ENCODE measurements at regions not wholly inside any gene's neighbourhood (a gene's known extent, or its start where the extent isn't known, plus 50 kb on each side); places are given as distances from the start of the nearest gene placed in this dataset.

GRCh38 chr4:156128616-156129015 is 174.9 kb upstream of the CTSO start:
- Mint-ChIP-seq H3K4me3 (no peak overlapping the region), H3K9me3 (peaks cover 27% of the 10 kb centered on the region), H3K27me3 (ENCODE audit: low read depth, poor library complexity) (no peaks in the 10 kb centered on the region), H3K36me3 (ENCODE audit: low read depth) (no peaks in the 10 kb centered on the region), H3K27ac (no peak overlapping the region), H3K4me1 (no peaks in the 10 kb centered on the region)
- DNase-seq: no peak
- TF ChIP-seq CTCF (IDR thresholded peaks at IDR 0.05): no peak

- DNase-seq: no peak
- H3K27ac Mint-ChIP-seq: no peak overlapping the region
- no peaks in the 10 kb centered on the region for H3K4me1 Mint-ChIP-seq
- H3K27me3 Mint-ChIP-seq (ENCODE audit: low read depth, poor library complexity): no peaks in the 10 kb centered on the region
- H3K4me3 Mint-ChIP-seq: no peak overlapping the region
- TF ChIP-seq CTCF (IDR thresholded peaks at IDR 0.05): no peak
- H3K36me3 Mint-ChIP-seq (ENCODE audit: low read depth): no peaks in the 10 kb centered on the region
- H3K9me3 Mint-ChIP-seq: no peaks in the 10 kb centered on the region
These were observed 165.0 kb upstream of the CTSO start for GRCh38 chr4:156118507-156119220.

GRCh38 chr4:156117743-156118142 is 164.1 kb upstream of the CTSO start:
- Mint-ChIP-seq H3K36me3 (ENCODE audit: low read depth) (no peaks in the 10 kb centered on the region), H3K27ac (no peak overlapping the region), H3K27me3 (ENCODE audit: low read depth, poor library complexity) (no peaks in the 10 kb centered on the region), H3K4me1 (no peaks in the 10 kb centered on the region), H3K9me3 (no peaks in the 10 kb centered on the region), H3K4me3 (no peak overlapping the region)
- TF ChIP-seq CTCF (IDR thresholded peaks at IDR 0.05): no peak
- no peak for DNase-seq

GRCh38 chr4:156116991-156117390 is 163.3 kb upstream of the CTSO start:
- H3K36me3 Mint-ChIP-seq (ENCODE audit: low read depth): no peaks in the 10 kb centered on the region
- H3K4me1 Mint-ChIP-seq: no peaks in the 10 kb centered on the region
- H3K9me3 Mint-ChIP-seq: no peaks in the 10 kb centered on the region
- no peak for TF ChIP-seq CTCF (IDR thresholded peaks at IDR 0.05)
- H3K27ac Mint-ChIP-seq: no peak overlapping the region
- H3K27me3 Mint-ChIP-seq (ENCODE audit: low read depth, poor library complexity): no peaks in the 10 kb centered on the region
- DNase-seq: no peak
- no peak overlapping the region for H3K4me3 Mint-ChIP-seq

- H3K4me3 Mint-ChIP-seq: no peak overlapping the region
- H3K36me3 Mint-ChIP-seq (ENCODE audit: low read depth): no peaks in the 10 kb centered on the region
- DNase-seq: no peak
- no peaks in the 10 kb centered on the region for H3K4me1 Mint-ChIP-seq
- no peak overlapping the region for H3K27ac Mint-ChIP-seq
- no peak for TF ChIP-seq CTCF (IDR thresholded peaks at IDR 0.05)
- peaks cover 5% of the 10 kb centered on the region for H3K9me3 Mint-ChIP-seq
- H3K27me3 Mint-ChIP-seq (ENCODE audit: low read depth, poor library complexity): no peaks in the 10 kb centered on the region
These were observed 159.6 kb upstream of the CTSO start for GRCh38 chr4:156113138-156113765.

- H3K27ac Mint-ChIP-seq: no peak overlapping the region
- H3K27me3 Mint-ChIP-seq (ENCODE audit: low read depth, poor library complexity): no peaks in the 10 kb centered on the region
- H3K4me1 Mint-ChIP-seq: peaks cover 5% of the 10 kb centered on the region
- H3K9me3 Mint-ChIP-seq: peaks cover 5% of the 10 kb centered on the region
- no peak for DNase-seq
- H3K4me3 Mint-ChIP-seq: no peak overlapping the region
- H3K36me3 Mint-ChIP-seq (ENCODE audit: low read depth): no peaks in the 10 kb centered on the region
- no peak for TF ChIP-seq CTCF (IDR thresholded peaks at IDR 0.05)
These were observed 158.0 kb upstream of the CTSO start for GRCh38 chr4:156111686-156112085.
